ENCODE measurements at regions not wholly inside any gene's neighbourhood (a gene's known extent, or its start where the extent isn't known, plus 50 kb on each side); places are given as distances from the start of the nearest gene placed in this dataset.

DNA sequence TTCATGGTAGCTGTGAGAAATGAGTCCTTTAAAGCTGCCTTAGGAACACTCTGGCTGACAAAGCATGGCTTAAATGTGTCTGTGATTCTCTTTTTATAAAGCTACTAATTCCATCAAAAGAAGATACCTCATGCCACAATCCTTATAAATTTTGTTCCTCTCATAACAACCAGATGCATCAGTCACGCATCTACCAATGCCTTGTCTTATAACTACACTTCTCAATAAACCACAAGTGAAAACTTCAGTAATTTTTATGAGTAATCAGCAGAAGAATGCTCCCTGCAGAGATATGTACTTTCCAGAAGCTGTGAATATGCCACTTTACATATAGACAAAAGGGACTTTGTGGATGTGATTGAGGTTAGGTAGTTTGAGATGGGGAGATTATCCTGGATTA is 147.8 kb downstream of the SUCLA2 start:
- intact Hi-C loops (cut with micrococcal nuclease), result no loop called here
- Histone ChIP-seq H3K27me3 (ENCODE audit: low read depth) (no peaks in the 10 kb centered on the region), H3K36me3 (no peaks in the 10 kb centered on the region), H3K4me3 (no peak overlapping the region), H3K9me3 (replicated peaks) (no peaks in the 10 kb centered on the region), H3K27ac (replicated peaks) (no peak overlapping the region), H3K4me1 (no peaks in the 10 kb centered on the region)
- no peak for DNase-seq
- TF ChIP-seq, protein P1, sequence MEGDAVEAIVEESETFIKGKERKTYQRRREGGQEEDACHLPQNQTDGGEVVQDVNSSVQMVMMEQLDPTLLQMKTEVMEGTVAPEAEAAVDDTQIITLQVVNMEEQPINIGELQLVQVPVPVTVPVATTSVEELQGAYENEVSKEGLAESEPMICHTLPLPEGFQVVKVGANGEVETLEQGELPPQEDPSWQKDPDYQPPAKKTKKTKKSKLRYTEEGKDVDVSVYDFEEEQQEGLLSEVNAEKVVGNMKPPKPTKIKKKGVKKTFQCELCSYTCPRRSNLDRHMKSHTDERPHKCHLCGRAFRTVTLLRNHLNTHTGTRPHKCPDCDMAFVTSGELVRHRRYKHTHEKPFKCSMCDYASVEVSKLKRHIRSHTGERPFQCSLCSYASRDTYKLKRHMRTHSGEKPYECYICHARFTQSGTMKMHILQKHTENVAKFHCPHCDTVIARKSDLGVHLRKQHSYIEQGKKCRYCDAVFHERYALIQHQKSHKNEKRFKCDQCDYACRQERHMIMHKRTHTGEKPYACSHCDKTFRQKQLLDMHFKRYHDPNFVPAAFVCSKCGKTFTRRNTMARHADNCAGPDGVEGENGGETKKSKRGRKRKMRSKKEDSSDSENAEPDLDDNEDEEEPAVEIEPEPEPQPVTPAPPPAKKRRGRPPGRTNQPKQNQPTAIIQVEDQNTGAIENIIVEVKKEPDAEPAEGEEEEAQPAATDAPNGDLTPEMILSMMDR (IDR thresholded peaks at IDR 0.05; ENCODE audit: borderline replicate concordance), result no peak

DNA sequence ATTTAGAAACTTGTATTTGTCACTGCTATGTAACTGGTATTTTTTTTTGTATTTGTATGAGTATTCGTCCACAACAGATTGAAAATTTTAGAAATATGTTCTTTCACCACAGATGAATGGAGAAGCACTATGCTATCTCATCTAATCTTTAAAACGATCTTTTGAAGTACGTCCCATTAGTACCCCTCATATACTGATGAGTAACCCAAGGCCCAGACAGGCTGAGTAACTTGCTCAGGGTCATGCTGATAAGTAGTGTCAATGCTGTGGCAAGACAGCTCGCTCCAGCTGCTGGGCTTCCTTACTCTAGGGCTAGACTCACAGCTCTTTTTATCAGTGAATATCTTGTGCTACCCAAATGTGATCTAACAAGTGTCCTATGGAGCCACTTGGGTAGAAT is 154.2 kb downstream of the SUCLA2 start:
- intact Hi-C loops (cut with micrococcal nuclease), result no loop called here
- H3K27ac ChIP-seq (replicated peaks), result no peak overlapping the region
- H3K27me3 ChIP-seq (ENCODE audit: low read depth), result no peaks in the 10 kb centered on the region
- TF ChIP-seq, protein P1 (IDR thresholded peaks at IDR 0.05; ENCODE audit: borderline replicate concordance), result no peak
- no peak for DNase-seq
- H3K9me3 ChIP-seq (replicated peaks), result no peaks in the 10 kb centered on the region
- H3K4me1 ChIP-seq, result no peaks in the 10 kb centered on the region
- H3K36me3 ChIP-seq, result no peaks in the 10 kb centered on the region
- H3K4me3 ChIP-seq, result no peak overlapping the region

DNA sequence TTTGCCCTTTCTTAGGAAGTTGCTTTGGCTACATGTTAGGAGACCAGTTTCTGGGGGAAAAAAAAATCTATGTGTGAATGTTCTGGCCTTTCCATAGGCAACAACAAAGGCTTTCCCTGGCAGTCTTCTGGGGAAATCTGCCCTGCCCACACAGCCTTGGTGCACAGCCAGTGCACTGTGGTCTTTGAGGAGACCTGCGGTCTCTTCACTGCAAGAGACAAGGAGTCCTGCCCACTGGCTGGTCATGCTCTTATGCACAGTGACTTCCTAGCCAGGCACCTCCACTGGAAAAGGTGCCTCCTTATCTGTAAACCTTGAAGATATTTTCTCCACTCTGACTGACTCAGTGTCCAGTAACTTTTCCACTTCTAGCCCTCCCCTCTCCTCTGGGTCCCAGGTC is 155.1 kb downstream of the SUCLA2 start:
- H3K4me3 ChIP-seq, result no peak overlapping the region
- no peaks in the 10 kb centered on the region for H3K4me1 ChIP-seq
- no peaks in the 10 kb centered on the region for H3K9me3 ChIP-seq (replicated peaks)
- no peak overlapping the region for H3K27ac ChIP-seq (replicated peaks)
- TF ChIP-seq, protein P1 (IDR thresholded peaks at IDR 0.05; ENCODE audit: borderline replicate concordance), result no peak
- no peaks in the 10 kb centered on the region for H3K36me3 ChIP-seq
- H3K27me3 ChIP-seq (ENCODE audit: low read depth), result no peaks in the 10 kb centered on the region
- no peak for DNase-seq
- intact Hi-C loops (cut with micrococcal nuclease), result no loop called here

DNA sequence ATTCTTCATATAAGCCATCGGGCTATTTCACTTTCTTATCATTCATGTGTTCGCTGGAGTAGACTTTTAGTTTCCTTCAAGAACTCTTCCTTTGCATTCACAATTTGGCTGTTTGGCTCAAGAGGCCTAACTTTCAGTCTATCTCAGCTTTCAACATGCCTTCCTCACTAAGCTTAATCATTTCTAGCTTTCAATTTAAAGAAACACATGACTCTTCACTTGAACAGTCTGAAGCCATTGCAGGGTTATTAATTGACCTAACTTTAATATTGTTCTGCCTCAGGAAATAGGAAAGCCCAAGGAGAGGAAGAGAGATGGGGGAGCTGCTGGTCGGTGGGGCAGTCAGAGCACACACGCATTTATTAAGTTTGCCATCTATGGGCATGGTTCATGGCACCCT is 158.1 kb downstream of the SUCLA2 start:
- Histone ChIP-seq H3K9me3 (replicated peaks) (no peaks in the 10 kb centered on the region), H3K4me1 (no peaks in the 10 kb centered on the region), H3K27me3 (ENCODE audit: low read depth) (no peaks in the 10 kb centered on the region), H3K36me3 (no peaks in the 10 kb centered on the region), H3K27ac (replicated peaks) (no peak overlapping the region), H3K4me3 (no peak overlapping the region)
- TF ChIP-seq, protein P1 (IDR thresholded peaks at IDR 0.05; ENCODE audit: borderline replicate concordance), result no peak
- intact Hi-C loops (cut with micrococcal nuclease), result no loop called here
- DNase-seq, result no peak

DNA sequence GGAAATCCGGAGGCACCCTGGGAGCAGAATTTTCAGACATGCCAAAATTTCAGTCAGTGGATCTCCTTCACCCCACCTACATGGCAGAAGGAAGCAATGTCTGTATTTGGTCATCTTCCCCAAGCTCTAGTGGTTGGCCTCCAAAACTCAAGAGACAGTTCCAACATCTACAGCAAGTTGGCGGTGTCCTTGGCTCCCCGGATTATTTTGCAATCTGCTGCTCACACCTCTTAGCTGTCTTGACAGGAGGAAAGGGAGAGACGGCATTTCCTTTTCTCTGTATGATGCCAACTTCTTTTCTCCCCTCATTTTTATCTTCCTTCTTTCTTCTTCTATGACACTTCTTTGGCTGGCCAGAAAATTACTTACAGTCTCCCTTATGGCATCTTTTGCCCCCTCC is 159.9 kb downstream of the SUCLA2 start:
- intact Hi-C loops (cut with micrococcal nuclease), result no loop called here
- H3K9me3 ChIP-seq (replicated peaks), result no peaks in the 10 kb centered on the region
- no peak for DNase-seq

More for the DNA sequence above, 159.9 kb downstream of the SUCLA2 start:
- Histone ChIP-seq H3K27me3 (ENCODE audit: low read depth) (no peaks in the 10 kb centered on the region), H3K4me3 (no peak overlapping the region), H3K4me1 (no peaks in the 10 kb centered on the region), H3K27ac (replicated peaks) (no peak overlapping the region), H3K36me3 (no peaks in the 10 kb centered on the region)
- TF ChIP-seq, protein P1 (IDR thresholded peaks at IDR 0.05; ENCODE audit: borderline replicate concordance), result no peak

Data from left ventricle myocardium inferior (tissue), 1 donor.